ENCODE measurements at regions not wholly inside any gene's neighbourhood (a gene's known extent, or its start where the extent isn't known, plus 50 kb on each side); places are given as distances from the start of the nearest gene placed in this dataset.

- TF ChIP-seq AHDC1 (CRISPR knock-in tag; IDR thresholded peaks at IDR 0.05; ENCODE audit: borderline replicate concordance) (no peak), MIXL1 (CRISPR knock-in tag; IDR thresholded peaks at IDR 0.05) (no peak), BRF2 (CRISPR knock-in tag; IDR thresholded peaks at IDR 0.05) (no peak), ATF4 (CRISPR knock-in tag; IDR thresholded peaks at IDR 0.05) (no peak)
Observed at GRCh38 chr1:199682081-199682480, 345.4 kb upstream of the NR5A2 start (continued).
